ENCODE measurements at regions not wholly inside any gene's neighbourhood (a gene's known extent, or its start where the extent isn't known, plus 50 kb on each side); places are given as distances from the start of the nearest gene placed in this dataset.
"Not testable (repeated sequence)": the region's sequence is repeated elsewhere in the genome, so short reads cannot be mapped to it uniquely, and the experiment has no call there.

GRCh38 chr7:124106575-124106974 is 73.7 kb upstream of the TMEM229A start (continued):
- TF ChIP-seq BCL3 (IDR thresholded peaks at IDR 0.05) (no peak), NFE2L2 (conservative IDR thresholded peaks at IDR 0.05; ENCODE audit: low read length) (no peak), NR3C1 (IDR thresholded peaks at IDR 0.05) (no peak), KDM1A (IDR thresholded peaks at IDR 0.05; ENCODE audit: low read depth) (no peak), RARB (CRISPR knock-in tag; IDR thresholded peaks at IDR 0.05) (no peak), MAX (IDR thresholded peaks at IDR 0.05) (no peak)

GRCh38 chr7:124101173-124101768 is 68.4 kb upstream of the TMEM229A start:
- H3K4me1 ChIP-seq = no peaks in the 10 kb centered on the region
- ATAC-seq = peak in 1 of 2 experiments; percentile 62; a peak in 2 of 6 replicates
- CTCF ChIA-PET = interaction anchor here (0.6 to 1.4 kb wide), 9 partner anchors 12 to 905 kb away, joined by 3 to 6 read pairs (median 3); no protein-coding TSS in a partner anchor
- 7% methylated on average over 5 of the region's 5 CpGs for WGBS (ENCODE audit: missing lambda C conversion rate)
- peak; percentile 8 to 31 for DNase-seq (ENCODE audit: low read depth in 1 of 2, low spot score in 1 of 2)
- POLR2A ChIA-PET = no interaction called here
- no peak for FAIRE-seq
- no peak overlapping the region for H3K4me3 ChIP-seq
- H3K4me2 ChIP-seq = no peak overlapping the region
- TF ChIP-seq RAD21 (conservative IDR thresholded peaks at IDR 0.05 in 1 of 2, IDR thresholded peaks at IDR 0.05 in 1 of 2) (peak; percentile 53 to 65), KDM5A (IDR thresholded peaks at IDR 0.05) (no peak), SMC3 (IDR thresholded peaks at IDR 0.05) (peak; percentile 59; the same call in 2 of the 3 replicates), CTCF (IDR thresholded peaks at IDR 0.05) (peak; percentile 56)
- H3K9me3 ChIP-seq = no peaks in the 10 kb centered on the region
- no peak overlapping the region for H3K27ac ChIP-seq

GRCh38 chr7:124100190-124100589 is 67.3 kb upstream of the TMEM229A start:
- H3K9me3 ChIP-seq = no peaks in the 10 kb centered on the region
- no peaks in the 10 kb centered on the region for H3K4me1 ChIP-seq
- H3K27ac ChIP-seq = no peak overlapping the region
- no peak overlapping the region for H3K4me2 ChIP-seq
- no peak for TF ChIP-seq CEBPB (IDR thresholded peaks at IDR 0.05)
- TF ChIP-seq KDM1A (IDR thresholded peaks at IDR 0.05; ENCODE audit: low read depth) = no peak
- TF ChIP-seq ESRRA (IDR thresholded peaks at IDR 0.05; ENCODE audit: borderline replicate concordance, low read length) = no peak
- TF ChIP-seq KDM5A (IDR thresholded peaks at IDR 0.05) = no peak
- TF ChIP-seq MAX (IDR thresholded peaks at IDR 0.05) = no peak
- TF ChIP-seq ZSCAN20 (CRISPR knock-in tag; IDR thresholded peaks at IDR 0.05) = no peak
- 49% methylated on average over 3 of the region's 3 CpGs for WGBS (ENCODE audit: missing lambda C conversion rate)
- no peak overlapping the region for H3K4me3 ChIP-seq
- no peak for ATAC-seq
- FAIRE-seq = no peak
- no peak for DNase-seq (ENCODE audit: low read depth in 1 of 2, low spot score in 1 of 2)
- POLR2A ChIA-PET = no interaction called here
- CTCF ChIA-PET = interaction anchor here (0.8 to 1.3 kb wide), 4 partner anchors 9 to 685 kb away, joined by 3 to 4 read pairs (median 4); no protein-coding TSS in a partner anchor

- POLR2A ChIA-PET; H3K9me3 ChIP-seq; FAIRE-seq; H3K4me1 ChIP-seq; H3K27ac ChIP-seq; H3K4me2 ChIP-seq; H3K4me3 ChIP-seq; ATAC-seq; DNase-seq (ENCODE audit: low read depth in 1 of 2, low spot score in 1 of 2): not testable (repeated sequence)
- CTCF ChIA-PET = interaction anchor here (1.2 kb wide), 1 partner anchor 686 kb away, joined by 3 read pairs; no protein-coding TSS in a partner anchor
- 69% methylated on average over 8 of the region's 10 CpGs for whole genome bisulfite sequencing (ENCODE audit: missing lambda C conversion rate)
Observed at GRCh38 chr7:124099585-124099984, 66.7 kb upstream of the TMEM229A start.

- DNase-seq (ENCODE audit: low read depth in 1 of 2, low spot score in 1 of 2) (no peak), FAIRE-seq (no peak), ATAC-seq (no peak)
- Histone ChIP-seq H3K9me3 (no peaks in the 10 kb centered on the region), H3K4me3 (no peak overlapping the region), H3K4me1 (no peaks in the 10 kb centered on the region), H3K4me2 (no peak overlapping the region), H3K27ac (no peak overlapping the region)
- ChIA-PET POLR2A (no interaction called here), CTCF (no interaction called here)
- 42% methylated on average over 2 of the region's 2 CpGs for WGBS (ENCODE audit: missing lambda C conversion rate)
- TF ChIP-seq BHLHE40 (IDR thresholded peaks at IDR 0.05; ENCODE audit: low read depth, low read length) = no peak
- no peak for TF ChIP-seq CBX8 (IDR thresholded peaks at IDR 0.05)
- no peak for TF ChIP-seq POLR2AphosphoS2 (conservative IDR thresholded peaks at IDR 0.05; ENCODE audit: low read length)
- no peak for TF ChIP-seq TP53 (CRISPR knock-in tag; IDR thresholded peaks at IDR 0.05)
- TF ChIP-seq CHD4 (IDR thresholded peaks at IDR 0.05; ENCODE audit: borderline replicate concordance) = no peak
- no peak for TF ChIP-seq MAFK (IDR thresholded peaks at IDR 0.05; ENCODE audit: partially characterized antibody)
- no peak for TF ChIP-seq EP300 (IDR thresholded peaks at IDR 0.05)
- no peak for TF ChIP-seq POLR2A (IDR thresholded peaks at IDR 0.05; ENCODE audit: low read length)
- no peak for TF ChIP-seq CEBPB (IDR thresholded peaks at IDR 0.05)
- TF ChIP-seq USF2 (IDR thresholded peaks at IDR 0.05) = no peak
- no peak for TF ChIP-seq ESRRA (IDR thresholded peaks at IDR 0.05; ENCODE audit: borderline replicate concordance, low read length)
- TF ChIP-seq EHF (CRISPR knock-in tag; IDR thresholded peaks at IDR 0.05) = no peak
- TF ChIP-seq E2F6 (IDR thresholded peaks at IDR 0.05; ENCODE audit: borderline replicate concordance, low read depth) = no peak
- no peak for TF ChIP-seq CHD2 (IDR thresholded peaks at IDR 0.05; ENCODE audit: low read length, partially characterized antibody)
- no peak for TF ChIP-seq HOXA7 (CRISPR knock-in tag; IDR thresholded peaks at IDR 0.05)
Observed at GRCh38 chr7:124089621-124090020, 56.8 kb upstream of the TMEM229A start.

All from A549 (cell line).